HUDEP-2 (cell line): ENCODE measurements at regions not wholly inside any gene's neighbourhood (a gene's known extent, or its start where the extent isn't known, plus 50 kb on each side); places are given as distances from the start of the nearest gene placed in this dataset.

Experiments used
- DNase-seq, 76 experiments: peaks; one replicate each; lab custom pipeline; 2025; ENCODE audit not compliant: unreplicated experiment in 76 of 76; lab: John Stamatoyannopoulos, UW

- DNase-seq = no peak
Measured at GRCh38 chr4:19379191-19379708, 872.5 kb upstream of the SLIT2 start.

- no peak for DNase-seq
Measured at GRCh38 chr4:19375931-19376330, 875.8 kb upstream of the SLIT2 start.

- DNase-seq = no peak
Measured at GRCh38 chr4:19375136-19375804, 876.4 kb upstream of the SLIT2 start.

- DNase-seq = no peak
Measured at GRCh38 chr4:19372390-19372789, 879.3 kb upstream of the SLIT2 start.

- no peak for DNase-seq
Measured at GRCh38 chr4:19368800-19369199, 882.9 kb upstream of the SLIT2 start.

- DNase-seq = no peak
Measured at GRCh38 chr4:19366916-19367315, 884.8 kb upstream of the SLIT2 start.

- DNase-seq = no peak
Measured at GRCh38 chr4:19358015-19358414, 893.7 kb upstream of the SLIT2 start.

- DNase-seq = no peak
Measured at GRCh38 chr4:19349416-19349815, 902.3 kb upstream of the SLIT2 start.

- no peak for DNase-seq
Measured at GRCh38 chr4:19348746-19349145, 903.0 kb upstream of the SLIT2 start.

- no peak for DNase-seq
Measured at GRCh38 chr4:19346636-19347035, 905.1 kb upstream of the SLIT2 start.

- DNase-seq = no peak
Measured at GRCh38 chr4:19329631-19330030, 922.1 kb upstream of the SLIT2 start.

GRCh38 chr4:19329077-19329476 lies 922.6 kb upstream of the SLIT2 start:
- DNase-seq = no peak

- DNase-seq = no peak
Measured at GRCh38 chr4:19327364-19327763, 924.3 kb upstream of the SLIT2 start.

- no peak for DNase-seq
Measured at GRCh38 chr4:19324184-19324583, 927.5 kb upstream of the SLIT2 start.

GRCh38 chr4:19319607-19320006 lies 932.1 kb upstream of the SLIT2 start:
- DNase-seq = no peak

- no peak for DNase-seq
Measured at GRCh38 chr4:19317377-19317776, 934.3 kb upstream of the SLIT2 start.

GRCh38 chr4:19314116-19314515 lies 937.6 kb upstream of the SLIT2 start:
- DNase-seq = no peak

GRCh38 chr4:19309378-19309777 lies 942.3 kb upstream of the SLIT2 start:
- no peak for DNase-seq

- DNase-seq = no peak
Measured at GRCh38 chr4:19304028-19304427, 947.7 kb upstream of the SLIT2 start.

GRCh38 chr4:19301527-19301926 lies 950.2 kb upstream of the SLIT2 start:
- no peak for DNase-seq

GRCh38 chr4:19300213-19300612 lies 951.5 kb upstream of the SLIT2 start:
- no peak for DNase-seq

- DNase-seq = no peak
Measured at GRCh38 chr4:19298998-19299397, 952.7 kb upstream of the SLIT2 start.

- no peak for DNase-seq
Measured at GRCh38 chr4:19293781-19294180, 957.9 kb upstream of the SLIT2 start.
